ENCODE measurements at regions not wholly inside any gene's neighbourhood (a gene's known extent, or its start where the extent isn't known, plus 50 kb on each side); places are given as distances from the start of the nearest gene placed in this dataset.
A peak's percentile ranks its signal among the peaks of the same experiment; 100 is the strongest.

DNA sequence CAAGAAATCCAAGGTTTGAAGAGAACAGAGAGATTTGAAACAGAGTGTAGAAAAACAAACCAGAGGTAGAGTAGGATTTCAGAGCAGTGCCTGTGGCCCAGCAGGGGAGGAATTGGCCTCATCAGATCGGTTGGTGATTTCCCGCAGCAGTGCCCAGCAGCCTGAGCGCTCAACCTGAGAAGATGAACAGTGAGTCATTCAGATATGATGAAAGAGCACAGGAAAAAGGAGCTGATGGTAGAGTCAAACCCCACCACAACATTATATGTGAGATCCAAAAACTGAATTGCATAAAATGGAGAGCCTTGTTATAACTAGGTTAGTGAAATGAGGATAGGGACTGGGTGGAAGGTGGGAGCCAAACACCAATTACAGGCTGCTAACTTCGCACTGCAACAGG is 248.9 kb downstream of the PIK3R1 start:
- Histone ChIP-seq H3K36me3 (ENCODE audit: insufficient read depth, low read length, poor library complexity, severe bottlenecking) (no peaks in the 10 kb centered on the region), H3K27ac (ENCODE audit: low read depth, low read length, poor library complexity, severe bottlenecking) (no peak overlapping the region), H3K9me3 (ENCODE audit: low read depth, low read length, poor library complexity, severe bottlenecking) (no peaks in the 10 kb centered on the region), H3K27me3 (replicated peaks; ENCODE audit: insufficient read depth, low read depth, low read length, poor library complexity) (no peaks in the 10 kb centered on the region), H3K4me1 (ENCODE audit: insufficient read depth, low read length, poor library complexity, severe bottlenecking) (peaks cover 7% of the 10 kb centered on the region), H3K4me3 (ENCODE audit: low read depth, low read length, poor library complexity, severe bottlenecking) (no peak overlapping the region)
- peak; percentile 35 for DNase-seq (ENCODE audit: low spot score)
- POLR2A ChIA-PET (ENCODE audit: low non-redundant PET): no interaction called here
- intact Hi-C loops (cut with micrococcal nuclease; ENCODE audit: unreplicated experiment): loop anchor here (10.0 kb wide), 1 partner anchor 280 kb away; no protein-coding TSS in a partner anchor
- CTCF ChIA-PET: no interaction called here
- TF ChIP-seq, protein P1, sequence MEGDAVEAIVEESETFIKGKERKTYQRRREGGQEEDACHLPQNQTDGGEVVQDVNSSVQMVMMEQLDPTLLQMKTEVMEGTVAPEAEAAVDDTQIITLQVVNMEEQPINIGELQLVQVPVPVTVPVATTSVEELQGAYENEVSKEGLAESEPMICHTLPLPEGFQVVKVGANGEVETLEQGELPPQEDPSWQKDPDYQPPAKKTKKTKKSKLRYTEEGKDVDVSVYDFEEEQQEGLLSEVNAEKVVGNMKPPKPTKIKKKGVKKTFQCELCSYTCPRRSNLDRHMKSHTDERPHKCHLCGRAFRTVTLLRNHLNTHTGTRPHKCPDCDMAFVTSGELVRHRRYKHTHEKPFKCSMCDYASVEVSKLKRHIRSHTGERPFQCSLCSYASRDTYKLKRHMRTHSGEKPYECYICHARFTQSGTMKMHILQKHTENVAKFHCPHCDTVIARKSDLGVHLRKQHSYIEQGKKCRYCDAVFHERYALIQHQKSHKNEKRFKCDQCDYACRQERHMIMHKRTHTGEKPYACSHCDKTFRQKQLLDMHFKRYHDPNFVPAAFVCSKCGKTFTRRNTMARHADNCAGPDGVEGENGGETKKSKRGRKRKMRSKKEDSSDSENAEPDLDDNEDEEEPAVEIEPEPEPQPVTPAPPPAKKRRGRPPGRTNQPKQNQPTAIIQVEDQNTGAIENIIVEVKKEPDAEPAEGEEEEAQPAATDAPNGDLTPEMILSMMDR (conservative IDR thresholded peaks at IDR 0.05; ENCODE audit: low read depth, low read length): no peak
- TF ChIP-seq EZH2 (IDR thresholded peaks at IDR 0.05; ENCODE audit: borderline replicate concordance, low read depth, low read length, poor library complexity, severe bottlenecking): no peak
- BruUV-seq (replicated peaks): no TSS peak

DNA sequence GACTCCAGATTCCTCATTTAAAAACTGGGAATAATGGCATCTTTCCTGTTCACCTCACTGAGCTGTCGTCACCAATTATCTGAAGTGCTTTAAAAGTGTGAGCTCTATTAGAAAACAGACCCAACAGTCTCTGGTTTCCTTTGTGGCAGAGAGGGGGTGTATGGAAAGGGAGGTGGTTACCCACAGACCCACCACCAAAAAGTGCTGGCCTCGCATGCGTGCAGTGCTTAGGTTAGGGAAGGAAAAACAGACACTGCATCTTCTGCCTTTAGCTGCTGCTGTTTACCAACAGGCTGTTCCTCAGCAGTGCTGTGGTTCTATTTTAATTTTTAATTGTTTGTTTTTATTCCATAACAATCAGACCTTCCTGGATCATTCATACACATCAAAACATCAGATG is 249.6 kb downstream of the PIK3R1 start:
- intact Hi-C loops (cut with micrococcal nuclease; ENCODE audit: unreplicated experiment): loop anchor here (10.0 kb wide), 1 partner anchor 280 kb away; no protein-coding TSS in a partner anchor
- TF ChIP-seq EZH2 (IDR thresholded peaks at IDR 0.05; ENCODE audit: borderline replicate concordance, low read depth, low read length, poor library complexity, severe bottlenecking): no peak
- TF ChIP-seq, protein P1 (conservative IDR thresholded peaks at IDR 0.05; ENCODE audit: low read depth, low read length): no peak
- Histone ChIP-seq H3K4me3 (ENCODE audit: low read depth, low read length, poor library complexity, severe bottlenecking) (no peak overlapping the region), H3K27me3 (replicated peaks; ENCODE audit: insufficient read depth, low read depth, low read length, poor library complexity) (no peaks in the 10 kb centered on the region), H3K27ac (ENCODE audit: low read depth, low read length, poor library complexity, severe bottlenecking) (no peak overlapping the region), H3K9me3 (ENCODE audit: low read depth, low read length, poor library complexity, severe bottlenecking) (no peaks in the 10 kb centered on the region), H3K4me1 (ENCODE audit: insufficient read depth, low read length, poor library complexity, severe bottlenecking) (peaks cover 3% of the 10 kb centered on the region), H3K36me3 (ENCODE audit: insufficient read depth, low read length, poor library complexity, severe bottlenecking) (no peaks in the 10 kb centered on the region)
- DNase-seq (ENCODE audit: low spot score): no peak
- ChIA-PET POLR2A (ENCODE audit: low non-redundant PET) (interaction anchor here (0.7 kb wide), 1 partner anchor 10 kb away, joined by 3 read pairs; no protein-coding TSS in a partner anchor), CTCF (no interaction called here)
- no TSS peak for BruUV-seq (replicated peaks)

GRCh38 chr5:68465934-68466551 is 250.5 kb downstream of the PIK3R1 start:
- Histone ChIP-seq H3K4me3 (ENCODE audit: low read depth, low read length, poor library complexity, severe bottlenecking) (no peak overlapping the region), H3K27ac (ENCODE audit: low read depth, low read length, poor library complexity, severe bottlenecking) (no peak overlapping the region), H3K9me3 (ENCODE audit: low read depth, low read length, poor library complexity, severe bottlenecking) (no peaks in the 10 kb centered on the region), H3K27me3 (replicated peaks; ENCODE audit: insufficient read depth, low read depth, low read length, poor library complexity) (no peaks in the 10 kb centered on the region), H3K4me1 (ENCODE audit: insufficient read depth, low read length, poor library complexity, severe bottlenecking) (no peaks in the 10 kb centered on the region), H3K36me3 (ENCODE audit: insufficient read depth, low read length, poor library complexity, severe bottlenecking) (no peaks in the 10 kb centered on the region)
- DNase-seq (ENCODE audit: low spot score): no peak
- intact Hi-C loops (cut with micrococcal nuclease; ENCODE audit: unreplicated experiment): loop anchor here (10.0 kb wide), 1 partner anchor 279 kb away; no protein-coding TSS in a partner anchor
- ChIA-PET CTCF (no interaction called here), POLR2A (ENCODE audit: low non-redundant PET) (interaction anchor here (0.7 kb wide), 1 partner anchor 9 kb away, joined by 3 read pairs; no protein-coding TSS in a partner anchor)
- BruUV-seq (replicated peaks): no TSS peak
- TF ChIP-seq, protein P1 (conservative IDR thresholded peaks at IDR 0.05; ENCODE audit: low read depth, low read length): no peak
- no peak for TF ChIP-seq EZH2 (IDR thresholded peaks at IDR 0.05; ENCODE audit: borderline replicate concordance, low read depth, low read length, poor library complexity, severe bottlenecking)

Measured in A673 (cell line).